A172 (cell line): ENCODE measurements at regions not wholly inside any gene's neighbourhood (a gene's known extent, or its start where the extent isn't known, plus 50 kb on each side); places are given as distances from the start of the nearest gene placed in this dataset.
"Not testable (repeated sequence)": the region's sequence is repeated elsewhere in the genome, so short reads cannot be mapped to it uniquely, and the experiment has no call there.

Experiments used
- DNase-seq: peaks from one replicate; pipeline ENCODE4 v3.0.0-alpha.2; 2015; ENCODE audit warnings: low spot score

GRCh38 chr19:5290336-5291262 lies 50.0 kb downstream of the PTPRS start:
- no peak for DNase-seq

- DNase-seq = no peak
Measured at GRCh38 chr19:5289060-5289990, 51.3 kb downstream of the PTPRS start.

GRCh38 chr19:5288347-5288739 lies 52.3 kb downstream of the PTPRS start:
- no peak for DNase-seq

GRCh38 chr19:5287066-5287465 lies 53.5 kb downstream of the PTPRS start:
- peak; percentile 71 for DNase-seq

GRCh38 chr19:5286465-5287029 lies 54.1 kb downstream of the PTPRS start:
- no peak for DNase-seq

- DNase-seq = no peak
Measured at GRCh38 chr19:5285955-5286354, 54.7 kb downstream of the PTPRS start.

- DNase-seq = no peak
Measured at GRCh38 chr19:5285311-5285710, 55.3 kb downstream of the PTPRS start.

GRCh38 chr19:5282901-5283300 lies 57.7 kb downstream of the PTPRS start:
- DNase-seq = no peak

- DNase-seq = no peak
Measured at GRCh38 chr19:5281588-5281987, 59.0 kb downstream of the PTPRS start.

- DNase-seq = not testable (repeated sequence)
Measured at GRCh38 chr19:5275668-5276067, 64.9 kb downstream of the PTPRS start.

GRCh38 chr19:5273782-5274181 lies 66.8 kb downstream of the PTPRS start:
- DNase-seq = no peak

- DNase-seq = peak; percentile 35
Measured at GRCh38 chr19:5271145-5271544, 69.5 kb downstream of the PTPRS start.

- DNase-seq = no peak
Measured at GRCh38 chr19:5269926-5270325, 70.7 kb downstream of the PTPRS start.

GRCh38 chr19:5269279-5269678 lies 71.3 kb downstream of the PTPRS start:
- DNase-seq = no peak

GRCh38 chr19:5268801-5269200 lies 71.8 kb downstream of the PTPRS start:
- no peak for DNase-seq

GRCh38 chr19:5265260-5265659 lies 75.4 kb downstream of the PTPRS start:
- DNase-seq = no peak

- no peak for DNase-seq
Measured at GRCh38 chr19:5264453-5264852, 76.2 kb downstream of the PTPRS start.

GRCh38 chr19:5263615-5264014 lies 77.0 kb downstream of the PTPRS start:
- no peak for DNase-seq

- DNase-seq = no peak
Measured at GRCh38 chr19:5262721-5263120, 77.9 kb downstream of the PTPRS start.

GRCh38 chr19:5261156-5261890 lies 79.3 kb downstream of the PTPRS start:
- no peak for DNase-seq

GRCh38 chr19:5260381-5260967 lies 80.1 kb downstream of the PTPRS start:
- DNase-seq = no peak
